NCI-H526 treated with DMSO at 0.1 percent for 48 hours (cell line): ENCODE measurements at regions not wholly inside any gene's neighbourhood (a gene's known extent, or its start where the extent isn't known, plus 50 kb on each side); places are given as distances from the start of the nearest gene placed in this dataset.

ENCODE experiments used
- DNase-seq: peaks from one replicate; lab custom pipeline; 2025; lab: John Stamatoyannopoulos, UW

GRCh38 chr21:40985370-40985769 is 138.4 kb upstream of the DSCAM start:
- DNase-seq, result no peak

GRCh38 chr21:40990366-40990765 is 143.4 kb upstream of the DSCAM start:
- DNase-seq, result no peak

- DNase-seq, result no peak
Measured at GRCh38 chr21:40997831-40998230, 150.9 kb upstream of the DSCAM start.

GRCh38 chr21:41000838-41001237 is 153.9 kb upstream of the DSCAM start:
- DNase-seq, result no peak

GRCh38 chr21:41006636-41007035 is 159.7 kb upstream of the DSCAM start:
- DNase-seq, result no peak

GRCh38 chr21:41008351-41008750 is 159.6 kb upstream of the BACE2 start:
- no peak for DNase-seq

- DNase-seq, result no peak
Measured at GRCh38 chr21:41008974-41009373, 159.0 kb upstream of the BACE2 start.

GRCh38 chr21:41009398-41010100 is 158.4 kb upstream of the BACE2 start:
- DNase-seq, result no peak

- no peak for DNase-seq
Measured at GRCh38 chr21:41010101-41010435, 157.9 kb upstream of the BACE2 start.

- no peak for DNase-seq
Measured at GRCh38 chr21:41011098-41011731, 156.7 kb upstream of the BACE2 start.

GRCh38 chr21:41011951-41012366 is 156.0 kb upstream of the BACE2 start:
- no peak for DNase-seq

- no peak for DNase-seq
Measured at GRCh38 chr21:41012425-41012824, 155.5 kb upstream of the BACE2 start.

GRCh38 chr21:41016472-41016871 is 151.5 kb upstream of the BACE2 start:
- no peak for DNase-seq

- DNase-seq, result no peak
Measured at GRCh38 chr21:41018431-41018830, 149.5 kb upstream of the BACE2 start.

GRCh38 chr21:41023936-41024335 is 144.0 kb upstream of the BACE2 start:
- DNase-seq, result no peak

GRCh38 chr21:41024341-41024740 is 143.6 kb upstream of the BACE2 start:
- no peak for DNase-seq

- no peak for DNase-seq
Measured at GRCh38 chr21:41024746-41025254, 143.2 kb upstream of the BACE2 start.

- no peak for DNase-seq
Measured at GRCh38 chr21:41029571-41029970, 138.4 kb upstream of the BACE2 start.

GRCh38 chr21:41031701-41032220 is 136.2 kb upstream of the BACE2 start:
- no peak for DNase-seq

- no peak for DNase-seq
Measured at GRCh38 chr21:41032541-41032940, 135.4 kb upstream of the BACE2 start.

- no peak for DNase-seq
Measured at GRCh38 chr21:41037212-41037611, 130.7 kb upstream of the BACE2 start.

GRCh38 chr21:41037936-41038335 is 130.0 kb upstream of the BACE2 start:
- no peak for DNase-seq

GRCh38 chr21:41043014-41043413 is 124.9 kb upstream of the BACE2 start:
- DNase-seq, result no peak
